Effector memory CD8-positive, alpha-beta T cell (primary cell): ENCODE measurements at regions not wholly inside any gene's neighbourhood (a gene's known extent, or its start where the extent isn't known, plus 50 kb on each side); places are given as distances from the start of the nearest gene placed in this dataset.

ENCODE experiments used
- ATAC-seq: fragments of 150-1000 bp; cut with Tn5 transposase; replicated peaks from 2 replicates; pipeline ENCODE4 v1.10.0; 2021; ENCODE audit warnings: mild to moderate bottlenecking, moderate library complexity
- DNase-seq, 3 experiments: peaks; one replicate each; pipeline ENCODE4 v3.0.0; 2021
- H3K27ac Mint-ChIP-seq, 2 donors: one replicate each; pipeline ENCODE4 v1.8.0; 2022; ENCODE audit warnings: mild to moderate bottlenecking in 2 of 2, mixed read lengths in 2 of 2, moderate library complexity in 2 of 2
- H3K27me3 Mint-ChIP-seq, 2 donors: one replicate each; pipeline ENCODE4 v1.8.0; 2022; ENCODE audit warnings: mixed read lengths in 2 of 2
- H3K36me3 Mint-ChIP-seq: one replicate; pipeline ENCODE4 v1.8.0; 2022; ENCODE audit warnings: mild to moderate bottlenecking, moderate library complexity, mixed read lengths; ENCODE audit not compliant: insufficient read depth
- H3K4me1 Mint-ChIP-seq, 2 donors: one replicate each; pipeline ENCODE4 v1.8.0; 2022; ENCODE audit warnings: low read depth in 2 of 2, mixed read lengths in 2 of 2
- H3K4me3 Mint-ChIP-seq, 2 donors: one replicate each; pipeline ENCODE4 v1.8.0; 2022; ENCODE audit warnings: mild to moderate bottlenecking in 2 of 2, mixed read lengths in 2 of 2, moderate library complexity in 2 of 2
- H3K9me3 Mint-ChIP-seq, 2 donors: one replicate each; pipeline ENCODE4 v1.8.0; 2022; ENCODE audit warnings: mixed read lengths in 2 of 2

DNA sequence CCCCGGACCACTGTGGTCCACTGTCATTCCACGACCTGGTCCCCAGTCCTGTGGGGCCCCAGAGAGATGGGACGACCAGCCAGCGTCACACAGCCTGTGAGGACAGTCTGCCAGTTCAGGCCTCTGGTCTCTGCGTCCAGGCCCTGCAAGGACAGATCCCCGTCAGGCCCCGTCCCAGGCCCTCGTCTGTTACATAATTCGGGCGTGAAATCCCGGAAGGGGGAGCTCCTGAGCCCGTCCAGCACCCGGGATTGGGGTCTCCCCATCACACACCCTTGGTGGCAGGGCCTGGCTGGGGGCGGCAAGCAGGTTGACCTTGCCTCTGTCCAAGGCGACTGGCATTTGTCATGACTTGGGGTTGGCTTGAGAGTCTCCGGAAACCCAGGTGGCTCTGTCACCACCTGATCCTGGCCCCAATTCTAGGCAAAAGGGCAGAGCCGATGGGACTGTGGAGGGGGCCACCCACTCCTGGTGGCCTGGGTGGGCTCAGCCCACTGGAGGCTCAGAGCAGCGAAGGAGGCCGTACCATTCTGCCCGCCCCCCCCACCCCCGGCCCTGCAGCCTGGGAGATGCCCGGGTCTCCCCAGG lies 73.8 kb upstream of the GATA5 start:
- DNase-seq (no peak), ATAC-seq (no peak)
- H3K36me3 Mint-ChIP-seq: peaks cover 6% of the 10 kb centered on the region
- no peaks in the 10 kb centered on the region for H3K9me3 Mint-ChIP-seq
- peaks cover 58 to 80% of the 10 kb centered on the region in 2 donors for H3K27me3 Mint-ChIP-seq
- peaks cover 5 to 8% of the 10 kb centered on the region in 2 donors for H3K4me1 Mint-ChIP-seq
- H3K27ac Mint-ChIP-seq: no peak overlapping the region
- no peak overlapping the region for H3K4me3 Mint-ChIP-seq

DNA sequence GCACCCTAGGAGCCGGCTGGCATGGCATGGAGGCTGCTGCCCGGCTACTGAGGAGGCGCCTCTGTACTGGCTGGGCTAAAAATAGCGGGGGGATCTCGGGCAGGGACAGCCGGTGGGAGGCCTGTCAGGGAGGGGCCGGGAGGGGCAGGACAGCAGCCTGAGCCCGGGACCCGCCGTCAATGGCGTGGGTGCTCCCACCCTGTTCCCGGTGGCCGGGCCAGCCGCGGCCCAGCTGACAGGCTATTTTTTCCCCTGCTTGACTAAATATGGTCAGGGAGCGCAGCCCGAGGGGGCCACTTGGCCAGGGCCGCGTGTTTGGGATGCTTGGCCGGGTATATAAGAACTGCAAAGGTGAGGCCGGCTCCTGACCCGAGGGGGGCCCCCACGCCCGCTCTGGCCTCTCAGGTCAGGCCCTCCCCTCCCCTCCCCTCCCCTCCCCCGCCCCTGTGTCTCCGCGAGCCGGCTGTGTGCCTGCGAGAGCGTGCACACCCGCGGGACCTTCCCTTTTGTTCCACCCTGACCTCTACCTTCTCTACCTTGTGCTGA lies 74.4 kb upstream of the GATA5 start:
- DNase-seq (no peak), ATAC-seq (no peak)
- Mint-ChIP-seq H3K9me3 (no peaks in the 10 kb centered on the region), H3K27me3 (peaks cover 58 to 86% of the 10 kb centered on the region in 2 donors), H3K4me3 (peak overlapping the region; percentile 78 to 81), H3K36me3 (peaks cover 6% of the 10 kb centered on the region), H3K4me1 (peaks cover 5 to 8% of the 10 kb centered on the region in 2 donors), H3K27ac (peak overlapping the region; percentile 71 to 83)

DNA sequence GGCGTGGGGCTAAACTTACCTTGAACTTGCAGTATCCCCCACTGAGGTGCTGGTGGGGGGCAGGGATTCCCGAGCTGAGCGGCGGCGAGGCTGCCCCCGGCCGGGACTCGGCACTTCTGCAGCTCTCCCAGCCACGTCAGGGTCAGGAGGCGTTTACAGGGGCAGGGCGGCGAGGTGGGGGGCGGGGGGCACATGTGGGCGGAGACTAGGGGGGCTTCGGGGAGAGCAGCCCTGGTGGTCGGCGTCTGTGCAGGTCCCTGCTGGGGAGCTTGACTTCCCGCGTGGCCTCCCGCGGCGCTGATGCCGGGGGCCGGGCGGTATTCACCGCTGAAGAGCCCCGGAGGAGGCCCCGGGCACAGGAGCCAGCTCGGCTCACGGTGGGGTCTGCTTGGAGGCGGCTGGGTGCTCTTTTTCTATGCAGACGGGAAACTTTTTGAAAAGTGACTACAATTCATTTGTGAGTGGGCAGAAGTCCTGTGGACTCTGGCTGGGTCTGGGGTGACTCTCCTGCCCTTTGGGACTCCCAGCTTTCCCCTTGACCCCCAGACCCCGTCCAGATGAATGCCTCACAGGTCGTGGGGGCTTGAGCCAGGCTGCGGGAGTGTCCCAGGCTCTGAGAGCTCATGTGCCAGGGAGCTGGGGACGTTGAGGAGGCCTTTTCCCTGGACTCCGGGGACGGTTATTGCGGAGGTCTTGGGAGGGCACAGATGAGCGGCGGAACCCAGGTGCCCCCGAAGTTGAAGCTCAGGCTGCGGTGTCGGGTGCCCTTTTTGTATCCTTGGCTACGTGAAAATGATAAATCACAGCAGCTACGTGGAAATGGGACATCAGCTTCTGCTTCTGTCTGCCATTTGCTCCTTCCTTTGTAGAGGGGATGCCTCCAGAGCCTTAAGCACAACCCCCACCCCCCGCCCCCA lies 75.9 kb upstream of the GATA5 start:
- Mint-ChIP-seq H3K4me1 (peaks cover 5 to 8% of the 10 kb centered on the region in 2 donors), H3K27ac (no peak overlapping the region), H3K36me3 (peaks cover 6% of the 10 kb centered on the region), H3K27me3 (peaks cover 55 to 93% of the 10 kb centered on the region in 2 donors), H3K4me3 (peak overlapping the region; percentile 78 to 81), H3K9me3 (no peaks in the 10 kb centered on the region)
- peak; percentile 31 for ATAC-seq
- DNase-seq: no peak

DNA sequence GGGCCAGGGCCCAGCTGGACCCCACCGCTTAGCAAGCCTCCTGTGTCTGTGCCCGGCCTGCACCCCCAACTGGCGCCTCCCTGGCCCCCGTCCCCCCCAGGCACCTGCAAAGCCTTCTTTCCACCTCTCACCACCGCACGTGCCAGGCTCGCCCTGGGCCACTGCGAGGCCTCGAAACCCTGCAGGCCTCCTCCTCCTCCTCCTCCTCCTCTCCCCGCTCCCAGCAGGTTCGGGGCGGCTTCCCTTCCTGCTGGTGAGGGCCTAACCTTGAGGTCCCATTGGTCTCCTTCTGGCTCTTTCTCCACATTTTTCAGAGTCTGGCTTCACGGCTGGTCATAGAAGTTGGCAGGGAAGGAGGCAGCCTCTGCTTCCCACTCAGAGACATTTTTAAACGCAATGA lies 76.8 kb upstream of the GATA5 start:
- peaks cover 6% of the 10 kb centered on the region for H3K36me3 Mint-ChIP-seq
- H3K4me3 Mint-ChIP-seq: peak overlapping the region in 1 of 2 donors; percentile 39
- H3K27me3 Mint-ChIP-seq: peaks cover 46 to 93% of the 10 kb centered on the region in 2 donors
- H3K9me3 Mint-ChIP-seq: no peaks in the 10 kb centered on the region
- ATAC-seq (no peak), DNase-seq (no peak)
- no peak overlapping the region for H3K27ac Mint-ChIP-seq
- peaks cover 5 to 8% of the 10 kb centered on the region in 2 donors for H3K4me1 Mint-ChIP-seq

DNA sequence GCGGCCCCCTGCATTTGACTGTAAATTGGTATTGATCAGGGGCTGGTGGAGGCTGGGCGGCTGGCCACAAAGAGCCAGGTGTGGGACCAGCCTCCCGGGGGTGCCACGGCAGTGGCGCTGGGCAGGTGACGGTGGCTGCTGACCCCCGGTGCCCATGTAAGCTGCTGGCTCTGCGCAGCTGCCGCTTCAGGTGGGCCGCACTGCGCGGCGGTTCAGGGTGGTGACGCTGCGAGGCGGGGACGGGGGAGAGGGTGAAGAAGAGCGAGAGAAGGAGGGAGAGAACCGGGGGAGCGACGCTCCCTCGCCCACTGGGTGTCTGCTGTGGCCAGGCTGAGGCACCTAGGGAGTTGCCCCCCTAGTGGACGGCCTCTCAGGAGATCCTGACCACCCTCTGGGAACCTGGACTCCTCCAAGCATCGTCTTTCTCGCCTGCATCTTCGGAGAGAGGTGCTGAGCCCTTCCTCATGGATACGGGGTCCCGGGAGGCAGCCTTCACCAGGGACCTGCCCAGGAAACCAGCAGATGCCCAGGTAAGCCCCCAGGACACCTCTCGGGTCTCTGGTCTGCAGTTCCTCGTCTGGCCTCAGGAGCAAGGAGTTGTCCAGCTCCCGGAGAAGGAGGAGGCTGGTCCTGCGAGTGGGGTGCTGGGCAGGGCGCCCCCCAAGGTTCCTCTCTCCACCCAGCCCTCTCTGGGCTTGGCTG lies 77.5 kb upstream of the GATA5 start:
- ATAC-seq (no peak), DNase-seq (no peak)
- Mint-ChIP-seq H3K4me1 (peaks cover 5 to 8% of the 10 kb centered on the region in 2 donors), H3K27ac (no peak overlapping the region), H3K9me3 (no peaks in the 10 kb centered on the region), H3K27me3 (peaks cover 45 to 93% of the 10 kb centered on the region in 2 donors), H3K36me3 (peaks cover 6% of the 10 kb centered on the region), H3K4me3 (peak overlapping the region in 1 of 2 donors; percentile 39)

DNA sequence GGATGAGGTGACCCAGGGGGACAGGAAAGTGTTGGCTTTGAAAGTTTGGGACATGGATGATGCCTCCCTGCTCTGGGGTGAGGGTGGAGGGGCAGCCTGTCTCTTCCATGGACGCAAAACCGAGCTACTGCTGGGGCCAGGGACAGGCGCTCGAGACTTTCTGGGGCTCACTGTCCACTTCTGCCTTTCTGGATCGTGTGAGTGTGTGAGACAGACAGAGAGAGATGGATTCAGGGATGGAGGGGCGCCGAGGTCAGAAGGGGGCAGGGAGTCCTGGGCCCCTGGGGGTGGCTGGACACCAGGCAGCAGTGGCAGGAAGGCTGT lies 78.0 kb upstream of the GATA5 start:
- Mint-ChIP-seq H3K4me1 (peaks cover 5 to 8% of the 10 kb centered on the region in 2 donors), H3K4me3 (no peak overlapping the region), H3K36me3 (peaks cover 6% of the 10 kb centered on the region), H3K9me3 (no peaks in the 10 kb centered on the region), H3K27me3 (peaks cover 43 to 93% of the 10 kb centered on the region in 2 donors), H3K27ac (no peak overlapping the region)
- no peak for ATAC-seq
- DNase-seq: no peak

DNA sequence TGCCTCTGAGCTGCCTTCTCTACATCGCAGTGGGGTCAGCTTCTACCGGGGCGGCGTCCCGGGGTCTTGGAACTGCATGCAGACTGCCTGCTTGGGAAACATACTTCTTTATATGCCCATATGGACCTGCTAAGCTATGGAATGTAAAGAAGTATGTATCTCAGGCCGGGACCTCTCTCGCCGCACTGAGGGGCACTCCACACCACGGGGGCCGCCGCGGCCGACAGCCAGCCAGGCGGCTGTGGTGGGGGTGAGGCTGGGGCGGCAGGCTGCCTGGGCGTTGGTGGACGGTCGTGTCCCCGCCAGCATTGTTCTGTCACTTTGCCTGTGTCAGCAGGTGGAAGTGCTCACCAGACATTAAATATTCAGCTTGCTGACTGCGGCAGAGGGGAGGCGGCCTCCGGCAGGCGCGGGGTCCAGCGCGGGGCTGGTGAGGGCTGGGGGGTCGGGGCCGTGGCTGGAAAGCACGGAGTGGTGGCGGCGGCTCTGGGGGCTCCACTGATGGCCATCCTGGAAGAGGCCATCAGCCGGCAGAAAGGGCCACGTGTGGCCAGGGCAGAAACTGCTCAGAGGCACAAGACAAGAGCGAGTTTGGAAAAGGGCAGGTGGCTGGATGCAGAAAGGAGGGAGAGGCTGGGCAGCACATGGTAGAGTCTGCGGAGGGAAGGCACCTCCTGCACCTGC lies 78.6 kb upstream of the GATA5 start:
- no peak for DNase-seq
- H3K27me3 Mint-ChIP-seq: peaks cover 44 to 93% of the 10 kb centered on the region in 2 donors

DNA sequence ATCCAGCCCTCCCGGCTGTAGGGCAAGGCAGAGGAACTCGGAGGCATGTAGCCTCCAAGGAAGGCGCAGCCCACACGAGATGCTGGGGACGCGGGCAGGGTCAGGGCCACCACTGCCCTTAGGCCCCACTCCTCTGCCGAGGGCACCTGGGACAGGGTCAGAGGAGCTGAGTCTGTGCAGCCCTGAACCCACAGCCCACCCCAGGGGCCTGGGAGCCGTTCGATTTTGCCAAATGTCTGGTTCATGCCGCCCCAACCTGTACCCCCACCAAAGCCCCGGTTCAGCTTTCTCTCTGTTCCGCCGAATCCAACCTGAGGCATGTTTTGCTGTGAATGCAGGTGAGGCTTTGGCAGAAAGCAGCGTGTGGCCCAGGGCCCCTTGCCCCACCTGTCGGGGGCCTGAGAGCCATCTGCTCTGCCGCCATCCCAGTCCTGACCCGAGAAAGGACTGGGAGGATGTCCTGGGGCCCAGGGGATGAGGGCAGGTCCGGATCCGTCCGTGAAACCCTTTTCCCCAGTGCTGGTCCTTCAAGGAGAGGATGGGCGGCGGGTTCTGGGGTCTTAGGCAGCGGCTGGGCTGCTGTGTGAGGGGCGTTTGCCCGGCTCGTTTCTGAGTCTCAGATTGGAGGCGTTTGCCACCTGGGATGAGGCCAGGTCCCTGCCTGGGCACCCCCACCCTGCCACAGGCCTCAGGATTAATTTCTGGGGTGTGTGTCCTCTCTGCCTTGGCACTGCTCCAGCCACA lies 79.3 kb upstream of the GATA5 start:
- Mint-ChIP-seq H3K4me1 (peaks cover 5 to 8% of the 10 kb centered on the region in 2 donors), H3K4me3 (no peak overlapping the region), H3K36me3 (peaks cover 6% of the 10 kb centered on the region), H3K9me3 (no peaks in the 10 kb centered on the region), H3K27ac (no peak overlapping the region), H3K27me3 (peaks cover 48 to 93% of the 10 kb centered on the region in 2 donors)
- DNase-seq: no peak
- no peak for ATAC-seq

More for the DNA sequence above, 78.6 kb upstream of the GATA5 start:
- H3K9me3 Mint-ChIP-seq: no peaks in the 10 kb centered on the region
- H3K36me3 Mint-ChIP-seq: peaks cover 6% of the 10 kb centered on the region
- no peak overlapping the region for H3K4me3 Mint-ChIP-seq
- peaks cover 5 to 8% of the 10 kb centered on the region in 2 donors for H3K4me1 Mint-ChIP-seq
- no peak for ATAC-seq
- H3K27ac Mint-ChIP-seq: no peak overlapping the region

DNA sequence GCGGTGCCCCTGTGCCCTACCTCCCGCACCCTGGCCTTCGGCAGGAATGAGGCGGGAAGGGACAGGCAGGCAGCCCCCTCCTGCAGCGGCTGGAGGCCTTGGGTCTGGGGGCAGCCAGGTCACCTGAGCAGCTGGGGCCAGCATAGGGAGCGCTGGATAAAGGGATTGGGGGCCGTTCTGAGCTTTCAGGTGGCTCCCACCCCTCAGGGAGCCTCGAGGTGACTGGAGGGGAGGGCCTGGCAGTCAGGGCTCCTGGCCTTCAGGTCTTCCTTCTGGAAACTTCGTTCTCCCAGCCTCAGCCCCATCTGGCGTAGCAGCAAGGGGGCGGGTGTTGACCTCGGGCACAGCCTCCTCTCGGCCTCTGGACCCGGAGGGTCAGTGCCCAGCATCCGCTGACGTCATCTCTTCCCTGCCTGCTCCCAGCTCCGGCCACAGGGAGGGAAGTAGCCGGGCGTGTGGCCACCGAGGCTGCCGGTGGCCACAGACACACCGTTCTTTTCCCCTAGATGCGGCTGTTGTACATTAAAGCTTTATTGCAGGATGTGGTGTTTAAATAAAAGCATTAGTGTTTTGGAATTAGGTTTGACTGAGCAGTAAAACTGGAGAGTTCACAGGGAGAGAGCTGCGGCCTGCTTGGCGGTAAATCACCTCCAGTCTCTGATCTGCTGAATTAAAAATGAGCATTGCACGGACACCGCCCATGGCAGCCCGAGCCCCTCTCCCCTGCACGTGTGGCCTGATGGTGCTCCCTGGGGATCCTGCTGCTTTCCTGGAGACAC lies 80.0 kb upstream of the GATA5 start:
- H3K9me3 Mint-ChIP-seq: no peaks in the 10 kb centered on the region
- peaks cover 2 to 3% of the 10 kb centered on the region in 2 donors for H3K4me1 Mint-ChIP-seq
- no peak for DNase-seq
- peaks cover 1% of the 10 kb centered on the region for H3K36me3 Mint-ChIP-seq
- H3K27me3 Mint-ChIP-seq: peaks cover 43 to 90% of the 10 kb centered on the region in 2 donors
- H3K27ac Mint-ChIP-seq: no peak overlapping the region
- no peak overlapping the region for H3K4me3 Mint-ChIP-seq
- ATAC-seq: no peak

DNA sequence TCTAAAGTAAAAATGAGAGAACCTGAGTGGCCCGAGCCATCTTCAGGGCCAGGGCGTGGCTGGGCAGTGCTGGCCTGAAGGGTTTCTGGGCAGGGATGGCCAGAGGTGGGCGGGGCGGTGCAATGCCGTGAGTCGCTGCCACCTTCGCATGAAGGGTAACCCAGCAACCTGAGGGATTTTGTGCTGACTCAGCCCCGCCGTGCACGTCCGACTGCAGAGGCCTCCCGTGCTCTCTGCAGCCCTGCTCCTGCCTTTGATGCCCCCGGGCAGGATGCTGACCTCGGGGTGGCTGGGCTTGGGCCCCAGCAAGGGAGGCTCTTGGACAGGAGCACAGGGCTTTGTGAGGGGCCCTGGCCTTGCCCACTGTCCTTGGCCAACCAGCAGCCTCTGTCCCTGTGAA lies 81.7 kb upstream of the GATA5 start:
- Mint-ChIP-seq H3K4me1 (peaks cover 4 to 5% of the 10 kb centered on the region in 2 donors), H3K9me3 (no peaks in the 10 kb centered on the region), H3K36me3 (no peaks in the 10 kb centered on the region), H3K27me3 (peaks cover 45 to 90% of the 10 kb centered on the region in 2 donors), H3K4me3 (no peak overlapping the region), H3K27ac (no peak overlapping the region)
- no peak for ATAC-seq
- no peak for DNase-seq

DNA sequence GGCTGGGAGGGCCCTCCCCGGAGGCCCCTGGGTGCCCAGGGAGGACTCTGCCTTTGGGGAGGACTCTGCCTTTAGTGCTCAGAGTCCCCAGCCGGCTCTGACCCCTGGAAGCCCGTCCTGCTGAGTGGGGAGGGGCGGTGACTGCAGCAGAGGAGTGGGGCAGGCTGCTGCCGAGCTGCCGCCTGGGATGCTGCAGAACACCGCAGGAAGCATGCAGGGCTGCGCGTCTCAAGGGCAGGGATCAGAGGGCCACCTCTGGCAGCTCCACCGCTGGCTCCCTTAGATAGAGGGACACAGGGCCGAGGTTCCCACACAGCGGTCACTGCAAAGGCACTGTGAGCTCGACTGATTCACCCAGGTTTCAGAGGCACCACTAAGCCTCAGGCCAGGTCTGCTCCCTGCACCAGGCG lies 82.2 kb upstream of the GATA5 start:
- Mint-ChIP-seq H3K4me1 (peaks cover 4 to 5% of the 10 kb centered on the region in 2 donors), H3K27me3 (peaks cover 45 to 90% of the 10 kb centered on the region in 2 donors), H3K9me3 (no peaks in the 10 kb centered on the region), H3K36me3 (no peaks in the 10 kb centered on the region), H3K4me3 (no peak overlapping the region), H3K27ac (peak overlapping the region in 1 of 2 donors; percentile 39)
- no peak for ATAC-seq
- no peak for DNase-seq

DNA sequence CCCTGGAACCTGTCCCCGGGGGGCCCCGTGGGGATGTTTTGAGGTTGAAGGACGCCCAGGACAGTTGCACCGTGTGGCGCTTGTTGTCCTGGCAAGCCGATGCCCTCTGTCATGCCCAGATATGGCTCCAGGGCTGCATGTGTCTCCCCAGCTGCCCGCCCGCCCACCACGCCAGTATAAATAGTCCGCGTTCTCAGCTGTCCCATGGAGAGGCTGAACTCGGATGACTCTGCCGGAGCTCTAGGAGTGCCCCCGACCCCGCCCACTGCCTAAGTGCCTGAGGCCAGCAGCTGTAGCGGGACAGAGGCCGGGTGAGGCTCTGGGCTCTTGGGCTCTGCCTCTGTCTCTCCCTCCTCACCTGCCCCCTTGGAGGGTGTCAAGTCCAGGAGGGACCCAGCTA lies 83.0 kb upstream of the GATA5 start:
- Mint-ChIP-seq H3K27ac (no peak overlapping the region), H3K9me3 (no peaks in the 10 kb centered on the region), H3K36me3 (no peaks in the 10 kb centered on the region), H3K4me3 (no peak overlapping the region), H3K27me3 (peaks cover 43 to 90% of the 10 kb centered on the region in 2 donors), H3K4me1 (peaks cover 4 to 5% of the 10 kb centered on the region in 2 donors)
- ATAC-seq: no peak
- no peak for DNase-seq
